ENCODE measurements at regions not wholly inside any gene's neighbourhood (a gene's known extent, or its start where the extent isn't known, plus 50 kb on each side); places are given as distances from the start of the nearest gene placed in this dataset.

DNA sequence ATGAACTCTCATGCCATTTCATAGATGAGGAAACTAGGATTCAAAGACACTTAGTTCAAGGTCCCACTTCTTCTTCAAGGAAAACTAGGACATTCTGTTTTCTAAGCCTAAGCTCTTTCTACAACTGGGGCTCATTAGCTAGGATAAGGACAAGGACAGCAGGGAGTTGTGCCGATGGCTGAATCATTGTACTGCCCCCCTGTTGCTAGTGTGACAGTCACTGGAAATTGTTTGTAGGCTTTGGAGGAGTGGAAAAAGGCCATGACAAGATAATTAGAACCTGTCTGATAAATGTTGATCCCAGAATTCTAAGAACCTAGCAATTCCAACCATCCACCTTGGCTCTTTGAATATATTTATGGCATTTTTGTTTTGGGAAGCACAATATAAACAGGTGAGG is 445.7 kb downstream of the CDH8 start:
- TF ChIP-seq, protein P1, sequence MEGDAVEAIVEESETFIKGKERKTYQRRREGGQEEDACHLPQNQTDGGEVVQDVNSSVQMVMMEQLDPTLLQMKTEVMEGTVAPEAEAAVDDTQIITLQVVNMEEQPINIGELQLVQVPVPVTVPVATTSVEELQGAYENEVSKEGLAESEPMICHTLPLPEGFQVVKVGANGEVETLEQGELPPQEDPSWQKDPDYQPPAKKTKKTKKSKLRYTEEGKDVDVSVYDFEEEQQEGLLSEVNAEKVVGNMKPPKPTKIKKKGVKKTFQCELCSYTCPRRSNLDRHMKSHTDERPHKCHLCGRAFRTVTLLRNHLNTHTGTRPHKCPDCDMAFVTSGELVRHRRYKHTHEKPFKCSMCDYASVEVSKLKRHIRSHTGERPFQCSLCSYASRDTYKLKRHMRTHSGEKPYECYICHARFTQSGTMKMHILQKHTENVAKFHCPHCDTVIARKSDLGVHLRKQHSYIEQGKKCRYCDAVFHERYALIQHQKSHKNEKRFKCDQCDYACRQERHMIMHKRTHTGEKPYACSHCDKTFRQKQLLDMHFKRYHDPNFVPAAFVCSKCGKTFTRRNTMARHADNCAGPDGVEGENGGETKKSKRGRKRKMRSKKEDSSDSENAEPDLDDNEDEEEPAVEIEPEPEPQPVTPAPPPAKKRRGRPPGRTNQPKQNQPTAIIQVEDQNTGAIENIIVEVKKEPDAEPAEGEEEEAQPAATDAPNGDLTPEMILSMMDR (IDR thresholded peaks at IDR 0.05), result no peak
- TF ChIP-seq POLR2A (IDR thresholded peaks at IDR 0.05), result no peak
- no peak for TF ChIP-seq EP300 (IDR thresholded peaks at IDR 0.05)
